ENCODE measurements at regions not wholly inside any gene's neighbourhood (a gene's known extent, or its start where the extent isn't known, plus 50 kb on each side); places are given as distances from the start of the nearest gene placed in this dataset.

DNA sequence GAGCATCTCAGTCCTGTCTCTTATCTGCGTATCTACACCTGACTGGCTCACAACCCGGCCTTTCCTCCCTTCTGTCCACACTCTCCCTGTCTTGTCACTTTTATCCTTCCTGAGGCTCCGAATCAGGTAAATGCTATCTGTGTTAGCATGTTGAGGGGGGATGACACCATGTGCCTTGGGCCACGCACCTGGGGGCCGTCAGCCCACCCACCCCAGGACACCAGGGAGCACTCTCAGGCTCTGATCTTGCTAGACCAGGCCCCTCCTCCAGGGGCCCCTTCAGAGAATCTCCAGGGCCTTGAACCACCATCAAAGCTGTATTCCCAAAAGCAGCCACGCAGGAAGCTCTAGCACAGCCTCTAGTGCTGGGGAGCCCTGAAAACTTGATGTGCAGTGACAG is 278.7 kb upstream of the SHH start:
- no peak for DNase-seq (ENCODE audit: low spot score)
- no peaks in the 10 kb centered on the region for H3K9me3 ChIP-seq (ENCODE audit: low read depth, low read length, poor library complexity, severe bottlenecking)
- no peak overlapping the region for H3K4me3 ChIP-seq (ENCODE audit: low read depth, low read length, poor library complexity, severe bottlenecking)
- peaks cover 32% of the 10 kb centered on the region for H3K27me3 ChIP-seq (replicated peaks; ENCODE audit: insufficient read depth, low read depth, low read length, poor library complexity)
- BruUV-seq (replicated peaks): no TSS peak
- H3K4me1 ChIP-seq (ENCODE audit: insufficient read depth, low read length, poor library complexity, severe bottlenecking): no peaks in the 10 kb centered on the region
- H3K36me3 ChIP-seq (ENCODE audit: insufficient read depth, low read length, poor library complexity, severe bottlenecking): no peaks in the 10 kb centered on the region
- ChIA-PET CTCF (no interaction called here), POLR2A (ENCODE audit: low non-redundant PET) (no interaction called here)
- intact Hi-C loops (cut with micrococcal nuclease; ENCODE audit: unreplicated experiment): no loop called here
- TF ChIP-seq EZH2 (IDR thresholded peaks at IDR 0.05; ENCODE audit: borderline replicate concordance, low read depth, low read length, poor library complexity, severe bottlenecking): no peak
- TF ChIP-seq, protein P1, sequence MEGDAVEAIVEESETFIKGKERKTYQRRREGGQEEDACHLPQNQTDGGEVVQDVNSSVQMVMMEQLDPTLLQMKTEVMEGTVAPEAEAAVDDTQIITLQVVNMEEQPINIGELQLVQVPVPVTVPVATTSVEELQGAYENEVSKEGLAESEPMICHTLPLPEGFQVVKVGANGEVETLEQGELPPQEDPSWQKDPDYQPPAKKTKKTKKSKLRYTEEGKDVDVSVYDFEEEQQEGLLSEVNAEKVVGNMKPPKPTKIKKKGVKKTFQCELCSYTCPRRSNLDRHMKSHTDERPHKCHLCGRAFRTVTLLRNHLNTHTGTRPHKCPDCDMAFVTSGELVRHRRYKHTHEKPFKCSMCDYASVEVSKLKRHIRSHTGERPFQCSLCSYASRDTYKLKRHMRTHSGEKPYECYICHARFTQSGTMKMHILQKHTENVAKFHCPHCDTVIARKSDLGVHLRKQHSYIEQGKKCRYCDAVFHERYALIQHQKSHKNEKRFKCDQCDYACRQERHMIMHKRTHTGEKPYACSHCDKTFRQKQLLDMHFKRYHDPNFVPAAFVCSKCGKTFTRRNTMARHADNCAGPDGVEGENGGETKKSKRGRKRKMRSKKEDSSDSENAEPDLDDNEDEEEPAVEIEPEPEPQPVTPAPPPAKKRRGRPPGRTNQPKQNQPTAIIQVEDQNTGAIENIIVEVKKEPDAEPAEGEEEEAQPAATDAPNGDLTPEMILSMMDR (conservative IDR thresholded peaks at IDR 0.05; ENCODE audit: low read depth, low read length): no peak
- H3K27ac ChIP-seq (ENCODE audit: low read depth, low read length, poor library complexity, severe bottlenecking): no peak overlapping the region

GRCh38 chr7:156089222-156089621 is 277.0 kb upstream of the SHH start:
- Histone ChIP-seq H3K4me3 (ENCODE audit: low read depth, low read length, poor library complexity, severe bottlenecking) (no peak overlapping the region), H3K36me3 (ENCODE audit: insufficient read depth, low read length, poor library complexity, severe bottlenecking) (no peaks in the 10 kb centered on the region), H3K27ac (ENCODE audit: low read depth, low read length, poor library complexity, severe bottlenecking) (no peak overlapping the region), H3K4me1 (ENCODE audit: insufficient read depth, low read length, poor library complexity, severe bottlenecking) (no peaks in the 10 kb centered on the region), H3K27me3 (replicated peaks; ENCODE audit: insufficient read depth, low read depth, low read length, poor library complexity) (peaks cover 32% of the 10 kb centered on the region), H3K9me3 (ENCODE audit: low read depth, low read length, poor library complexity, severe bottlenecking) (no peaks in the 10 kb centered on the region)
- no peak for TF ChIP-seq EZH2 (IDR thresholded peaks at IDR 0.05; ENCODE audit: borderline replicate concordance, low read depth, low read length, poor library complexity, severe bottlenecking)
- TF ChIP-seq, protein P1 (conservative IDR thresholded peaks at IDR 0.05; ENCODE audit: low read depth, low read length): no peak
- no TSS peak for BruUV-seq (replicated peaks)
- ChIA-PET CTCF (interaction anchor here (0.5 kb wide), 1 partner anchor 211 kb away, joined by 6 read pairs; no protein-coding TSS in a partner anchor), POLR2A (ENCODE audit: low non-redundant PET) (no interaction called here)
- intact Hi-C loops (cut with micrococcal nuclease; ENCODE audit: unreplicated experiment): no loop called here
- no peak for DNase-seq (ENCODE audit: low spot score)

DNA sequence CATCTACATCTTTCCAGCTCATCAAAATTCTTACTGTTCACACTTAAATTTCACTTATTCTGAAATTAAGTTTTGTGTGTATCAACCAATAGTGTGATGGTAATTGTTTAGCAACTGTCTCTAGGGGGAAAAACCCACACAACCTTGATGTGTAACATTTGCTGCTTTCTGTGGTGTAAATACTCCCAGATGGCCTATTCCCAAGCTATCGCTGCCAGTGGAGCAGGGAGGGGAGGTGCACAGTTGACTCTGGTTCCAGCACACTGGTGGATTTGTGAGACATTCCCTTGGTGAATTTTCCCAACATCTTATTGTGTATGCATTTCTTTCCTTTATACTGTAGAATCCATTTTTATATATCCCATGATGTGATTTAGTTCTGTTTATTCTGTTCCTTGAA is 275.9 kb upstream of the SHH start:
- no peak overlapping the region for H3K4me3 ChIP-seq (ENCODE audit: low read depth, low read length, poor library complexity, severe bottlenecking)
- H3K27me3 ChIP-seq (replicated peaks; ENCODE audit: insufficient read depth, low read depth, low read length, poor library complexity): peaks cover 32% of the 10 kb centered on the region
- intact Hi-C loops (cut with micrococcal nuclease; ENCODE audit: unreplicated experiment): no loop called here
- no TSS peak for BruUV-seq (replicated peaks)
- ChIA-PET POLR2A (ENCODE audit: low non-redundant PET) (no interaction called here), CTCF (no interaction called here)
- no peak for DNase-seq (ENCODE audit: low spot score)
- H3K4me1 ChIP-seq (ENCODE audit: insufficient read depth, low read length, poor library complexity, severe bottlenecking): no peaks in the 10 kb centered on the region
- no peaks in the 10 kb centered on the region for H3K9me3 ChIP-seq (ENCODE audit: low read depth, low read length, poor library complexity, severe bottlenecking)
- TF ChIP-seq, protein P1 (conservative IDR thresholded peaks at IDR 0.05; ENCODE audit: low read depth, low read length): no peak
- TF ChIP-seq EZH2 (IDR thresholded peaks at IDR 0.05; ENCODE audit: borderline replicate concordance, low read depth, low read length, poor library complexity, severe bottlenecking): no peak
- H3K27ac ChIP-seq (ENCODE audit: low read depth, low read length, poor library complexity, severe bottlenecking): no peak overlapping the region
- H3K36me3 ChIP-seq (ENCODE audit: insufficient read depth, low read length, poor library complexity, severe bottlenecking): no peaks in the 10 kb centered on the region
